Activated naive CD8-positive, alpha-beta T cell treated with anti-CD3 and anti-CD28 coated beads, Interleukin-2, amount 50 U/mL, for 24 hours (primary cell): ENCODE measurements at regions not wholly inside any gene's neighbourhood (a gene's known extent, or its start where the extent isn't known, plus 50 kb on each side); places are given as distances from the start of the nearest gene placed in this dataset.

Source experiments
- ATAC-seq: fragments of 150-1000 bp; cut with Tn5 transposase; one replicate; pipeline ENCODE4 v1.10.0; 2021
- DNase-seq: peaks from one replicate; pipeline ENCODE4 v3.0.0; 2021
- H3K27ac Mint-ChIP-seq: one replicate; pipeline ENCODE4 v1.8.0; 2021; ENCODE audit warnings: mild to moderate bottlenecking, mixed read lengths
- H3K27me3 Mint-ChIP-seq: one replicate; pipeline ENCODE4 v1.8.0; 2021; ENCODE audit warnings: mixed read lengths
- H3K36me3 Mint-ChIP-seq: one replicate; pipeline ENCODE4 v1.8.0; 2021; ENCODE audit warnings: low read depth, mixed read lengths
- H3K4me1 Mint-ChIP-seq: one replicate; pipeline ENCODE4 v1.8.0; 2021; ENCODE audit warnings: mixed read lengths
- H3K4me3 Mint-ChIP-seq: one replicate; pipeline ENCODE4 v1.8.0; 2021; ENCODE audit warnings: mild to moderate bottlenecking, moderate library complexity, mixed read lengths
- H3K9me3 Mint-ChIP-seq: one replicate; pipeline ENCODE4 v1.8.0; 2021; ENCODE audit warnings: mixed read lengths

- Mint-ChIP-seq H3K4me1 (peaks cover 17% of the 10 kb centered on the region), H3K9me3 (no peaks in the 10 kb centered on the region), H3K36me3 (no peaks in the 10 kb centered on the region), H3K27me3 (peaks cover 12% of the 10 kb centered on the region), H3K4me3 (no peak overlapping the region), H3K27ac (peak overlapping the region; percentile 35)
- ATAC-seq (no peak), DNase-seq (no peak)
Observed at GRCh38 chr3:72290859-72291638, 506.1 kb upstream of the PROK2 start.

DNA sequence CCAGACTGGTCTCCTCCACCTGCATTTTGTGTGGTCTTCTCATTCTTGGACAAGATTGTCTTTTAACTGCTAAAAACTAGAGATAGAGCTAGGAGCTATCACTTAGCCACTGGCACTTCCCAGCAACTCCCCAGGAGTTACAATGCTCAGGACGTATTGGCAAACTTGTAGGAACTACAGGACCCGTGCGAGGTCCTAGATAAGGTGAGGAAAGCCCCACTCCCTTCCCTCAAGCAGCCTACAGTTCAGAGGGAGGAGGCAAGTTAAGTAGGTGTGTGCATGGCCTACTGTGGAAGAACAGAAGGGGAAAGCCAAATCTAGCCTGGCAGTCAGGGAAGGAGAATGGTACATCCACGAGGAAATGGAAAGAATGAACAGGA, 504.7 kb upstream of the PROK2 start:
- Mint-ChIP-seq H3K27ac (no peak overlapping the region), H3K4me3 (no peak overlapping the region), H3K9me3 (no peaks in the 10 kb centered on the region), H3K36me3 (no peaks in the 10 kb centered on the region), H3K27me3 (peaks cover 15% of the 10 kb centered on the region), H3K4me1 (peaks cover 17% of the 10 kb centered on the region)
- ATAC-seq (no peak), DNase-seq (no peak)

DNA sequence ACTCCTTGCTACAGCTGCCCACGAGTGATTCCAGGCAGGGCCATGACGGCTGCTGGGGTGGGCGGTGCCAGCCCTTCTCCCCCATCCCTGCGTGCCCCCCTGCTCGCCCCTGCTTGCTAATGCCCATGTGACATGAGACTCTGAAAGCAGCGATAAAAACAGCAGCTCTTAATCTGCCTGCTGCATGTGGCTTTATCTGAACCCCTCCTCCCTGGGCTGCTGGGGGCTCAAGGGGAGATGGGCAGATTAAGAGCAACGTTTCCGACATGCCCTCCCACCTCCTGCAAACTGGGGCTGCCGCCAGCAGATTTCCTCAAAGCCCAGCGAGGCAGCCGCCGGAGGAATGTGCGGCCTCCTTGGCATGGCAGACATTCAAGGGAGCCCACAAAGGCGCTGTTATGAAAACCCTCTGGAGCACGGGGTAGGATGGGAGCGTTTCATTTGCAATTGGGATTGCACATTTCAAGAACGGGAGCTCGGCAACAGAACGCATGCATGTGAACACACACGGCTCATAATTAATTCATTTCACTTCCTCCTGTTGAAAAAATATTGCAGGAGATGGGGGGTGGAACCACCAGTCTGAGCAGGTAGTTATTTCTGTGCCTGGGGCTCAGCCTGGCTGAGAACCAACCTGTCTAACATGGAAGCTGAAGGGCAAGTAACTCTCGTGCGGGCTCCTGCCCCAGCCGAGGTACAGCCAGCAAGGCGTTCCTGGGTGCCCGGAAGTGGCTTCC, 504.2 kb upstream of the PROK2 start:
- H3K27me3 Mint-ChIP-seq = peaks cover 15% of the 10 kb centered on the region
- ATAC-seq (no peak), DNase-seq (no peak)
- H3K36me3 Mint-ChIP-seq = no peaks in the 10 kb centered on the region
- peak overlapping the region; percentile 61 for H3K4me3 Mint-ChIP-seq
- H3K9me3 Mint-ChIP-seq = no peaks in the 10 kb centered on the region
- H3K4me1 Mint-ChIP-seq = peaks cover 17% of the 10 kb centered on the region
- H3K27ac Mint-ChIP-seq = peak overlapping the region; percentile 54

DNA sequence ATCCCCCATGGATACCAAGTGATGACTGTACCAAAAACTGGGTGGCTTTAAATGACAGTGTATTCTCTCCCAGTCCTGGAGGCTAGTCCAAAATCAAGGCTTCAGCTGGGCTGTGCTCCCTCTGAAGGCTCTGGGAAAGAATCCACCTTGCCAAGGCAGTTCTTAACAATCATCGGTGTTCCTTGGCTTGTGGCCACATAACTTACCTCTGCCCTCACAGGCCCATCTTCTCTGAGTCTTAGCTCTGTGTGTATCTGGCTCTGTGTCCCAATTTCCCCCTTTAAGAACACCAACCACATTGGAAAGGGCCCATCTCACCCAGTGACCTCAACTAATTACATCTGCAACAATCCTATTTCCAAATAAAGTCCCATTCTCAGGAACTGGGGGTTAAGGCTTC, 503.0 kb upstream of the PROK2 start:
- Mint-ChIP-seq H3K27ac (no peak overlapping the region), H3K4me1 (peaks cover 17% of the 10 kb centered on the region), H3K4me3 (no peak overlapping the region), H3K9me3 (peaks cover 5% of the 10 kb centered on the region), H3K36me3 (no peaks in the 10 kb centered on the region), H3K27me3 (peaks cover 15% of the 10 kb centered on the region)
- no peak for DNase-seq
- no peak for ATAC-seq

DNA sequence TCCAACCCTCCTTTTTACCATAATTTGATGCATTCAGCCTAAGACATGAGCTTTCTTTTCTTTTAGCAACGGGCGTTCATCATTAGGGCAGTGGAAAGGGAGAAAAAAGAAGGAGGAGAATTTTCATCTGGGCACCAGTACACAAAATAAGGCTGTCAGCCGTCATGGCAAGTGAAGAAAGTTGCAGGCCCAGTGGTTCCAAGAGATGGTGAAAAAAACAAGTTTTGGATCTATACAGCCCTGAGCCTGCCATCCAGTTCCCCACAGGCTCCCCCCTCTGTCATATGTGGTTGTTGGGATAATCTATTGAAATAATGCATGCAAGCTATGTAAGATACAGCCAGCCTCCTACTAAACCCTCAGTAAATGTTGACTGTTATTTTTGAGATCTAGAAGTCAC, 500.6 kb upstream of the PROK2 start:
- Mint-ChIP-seq H3K4me1 (peaks cover 17% of the 10 kb centered on the region), H3K9me3 (peaks cover 7% of the 10 kb centered on the region), H3K27me3 (peaks cover 9% of the 10 kb centered on the region), H3K27ac (no peak overlapping the region), H3K4me3 (no peak overlapping the region), H3K36me3 (peaks cover 2% of the 10 kb centered on the region)
- ATAC-seq (no peak), DNase-seq (no peak)

DNA sequence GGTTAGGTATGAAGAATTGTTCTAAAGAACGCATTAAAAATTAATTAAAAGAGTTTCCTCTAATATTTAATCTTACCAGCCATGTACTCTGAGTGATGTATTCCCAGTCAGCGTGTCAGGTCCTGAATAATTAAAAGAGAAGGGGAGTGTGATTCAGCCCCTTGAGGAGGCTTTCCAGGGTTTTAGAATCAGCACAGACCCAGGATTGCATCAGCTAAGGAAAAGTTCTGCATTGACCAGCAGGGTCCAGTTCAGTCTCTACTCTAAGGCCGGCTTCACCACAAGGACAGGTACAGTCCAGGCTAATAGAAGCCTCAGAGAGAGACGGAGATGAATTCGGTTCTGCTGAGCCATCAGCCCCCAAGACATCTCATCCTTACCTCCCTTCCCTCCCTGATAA, 499.5 kb upstream of the PROK2 start:
- peaks cover 7% of the 10 kb centered on the region for H3K9me3 Mint-ChIP-seq
- no peak for ATAC-seq
- H3K27me3 Mint-ChIP-seq = peaks cover 4% of the 10 kb centered on the region
- H3K4me1 Mint-ChIP-seq = peaks cover 12% of the 10 kb centered on the region
- no peak overlapping the region for H3K27ac Mint-ChIP-seq
- no peak for DNase-seq
- no peak overlapping the region for H3K4me3 Mint-ChIP-seq
- H3K36me3 Mint-ChIP-seq = peaks cover 2% of the 10 kb centered on the region

DNA sequence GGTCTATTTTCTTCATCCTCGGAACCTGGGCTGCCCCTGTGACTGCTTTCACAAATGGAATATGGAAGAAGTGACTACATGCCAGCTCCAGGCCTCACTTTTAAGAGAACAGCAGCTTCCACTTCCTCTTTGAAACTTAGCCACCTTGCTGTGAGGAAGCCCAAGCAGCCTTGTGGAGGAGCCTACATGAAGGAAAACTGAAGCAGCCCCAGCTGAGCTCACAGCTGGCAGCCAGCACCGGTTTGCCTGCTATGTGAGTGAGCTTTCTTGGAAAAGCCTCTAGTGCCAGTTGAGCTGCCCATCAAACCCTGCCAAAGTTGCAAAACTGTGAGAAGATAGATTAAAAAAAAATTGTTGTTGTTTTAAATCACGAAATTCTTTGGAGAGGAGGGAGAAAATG, 498.0 kb upstream of the PROK2 start:
- ATAC-seq = no peak
- no peak for DNase-seq
- H3K9me3 Mint-ChIP-seq = peaks cover 7% of the 10 kb centered on the region
- H3K4me1 Mint-ChIP-seq = no peaks in the 10 kb centered on the region
- peaks cover 8% of the 10 kb centered on the region for H3K27me3 Mint-ChIP-seq
- no peak overlapping the region for H3K27ac Mint-ChIP-seq
- peaks cover 2% of the 10 kb centered on the region for H3K36me3 Mint-ChIP-seq
- H3K4me3 Mint-ChIP-seq = no peak overlapping the region

GRCh38 chr3:72281551-72281950, 496.6 kb upstream of the PROK2 start:
- peaks cover 2% of the 10 kb centered on the region for H3K36me3 Mint-ChIP-seq
- peaks cover 6% of the 10 kb centered on the region for H3K27me3 Mint-ChIP-seq
- DNase-seq (no peak), ATAC-seq (no peak)
- H3K4me1 Mint-ChIP-seq = no peaks in the 10 kb centered on the region
- H3K4me3 Mint-ChIP-seq = no peak overlapping the region
- no peak overlapping the region for H3K27ac Mint-ChIP-seq
- peaks cover 7% of the 10 kb centered on the region for H3K9me3 Mint-ChIP-seq

- no peak for ATAC-seq
- Mint-ChIP-seq H3K4me3 (no peak overlapping the region), H3K4me1 (no peaks in the 10 kb centered on the region), H3K27me3 (peaks cover 6% of the 10 kb centered on the region), H3K27ac (no peak overlapping the region), H3K36me3 (peaks cover 2% of the 10 kb centered on the region), H3K9me3 (peaks cover 7% of the 10 kb centered on the region)
- no peak for DNase-seq
Observed at GRCh38 chr3:72280876-72281275, 495.9 kb upstream of the PROK2 start.

GRCh38 chr3:72279631-72280041, 494.7 kb upstream of the PROK2 start:
- Mint-ChIP-seq H3K9me3 (peaks cover 7% of the 10 kb centered on the region), H3K4me3 (no peak overlapping the region), H3K36me3 (peaks cover 2% of the 10 kb centered on the region), H3K27me3 (peaks cover 3% of the 10 kb centered on the region), H3K27ac (no peak overlapping the region), H3K4me1 (peaks cover 6% of the 10 kb centered on the region)
- ATAC-seq = no peak
- no peak for DNase-seq

- peaks cover 3% of the 10 kb centered on the region for H3K27me3 Mint-ChIP-seq
- no peak for ATAC-seq
- H3K4me1 Mint-ChIP-seq = peaks cover 11% of the 10 kb centered on the region
- peaks cover 2% of the 10 kb centered on the region for H3K36me3 Mint-ChIP-seq
- no peak overlapping the region for H3K4me3 Mint-ChIP-seq
- peaks cover 7% of the 10 kb centered on the region for H3K9me3 Mint-ChIP-seq
- DNase-seq = no peak
- no peak overlapping the region for H3K27ac Mint-ChIP-seq
Observed at GRCh38 chr3:72279068-72279604, 494.2 kb upstream of the PROK2 start.

GRCh38 chr3:72278349-72279067, 493.6 kb upstream of the PROK2 start:
- Mint-ChIP-seq H3K27ac (no peak overlapping the region), H3K4me1 (peaks cover 17% of the 10 kb centered on the region), H3K4me3 (no peak overlapping the region), H3K9me3 (peaks cover 7% of the 10 kb centered on the region), H3K27me3 (peaks cover 3% of the 10 kb centered on the region), H3K36me3 (peaks cover 2% of the 10 kb centered on the region)
- no peak for DNase-seq
- no peak for ATAC-seq

GRCh38 chr3:72277710-72278109, 492.8 kb upstream of the PROK2 start:
- Mint-ChIP-seq H3K9me3 (no peaks in the 10 kb centered on the region), H3K4me1 (peaks cover 19% of the 10 kb centered on the region), H3K27me3 (peaks cover 3% of the 10 kb centered on the region), H3K36me3 (peaks cover 2% of the 10 kb centered on the region), H3K4me3 (no peak overlapping the region), H3K27ac (no peak overlapping the region)
- no peak for DNase-seq
- ATAC-seq = no peak

GRCh38 chr3:72276806-72277205, 491.9 kb upstream of the PROK2 start:
- Mint-ChIP-seq H3K9me3 (no peaks in the 10 kb centered on the region), H3K4me1 (peaks cover 19% of the 10 kb centered on the region), H3K36me3 (no peaks in the 10 kb centered on the region), H3K4me3 (no peak overlapping the region), H3K27me3 (peaks cover 3% of the 10 kb centered on the region), H3K27ac (no peak overlapping the region)
- ATAC-seq (no peak), DNase-seq (no peak)
